ENCODE measurements at regions not wholly inside any gene's neighbourhood (a gene's known extent, or its start where the extent isn't known, plus 50 kb on each side); places are given as distances from the start of the nearest gene placed in this dataset.

DNA sequence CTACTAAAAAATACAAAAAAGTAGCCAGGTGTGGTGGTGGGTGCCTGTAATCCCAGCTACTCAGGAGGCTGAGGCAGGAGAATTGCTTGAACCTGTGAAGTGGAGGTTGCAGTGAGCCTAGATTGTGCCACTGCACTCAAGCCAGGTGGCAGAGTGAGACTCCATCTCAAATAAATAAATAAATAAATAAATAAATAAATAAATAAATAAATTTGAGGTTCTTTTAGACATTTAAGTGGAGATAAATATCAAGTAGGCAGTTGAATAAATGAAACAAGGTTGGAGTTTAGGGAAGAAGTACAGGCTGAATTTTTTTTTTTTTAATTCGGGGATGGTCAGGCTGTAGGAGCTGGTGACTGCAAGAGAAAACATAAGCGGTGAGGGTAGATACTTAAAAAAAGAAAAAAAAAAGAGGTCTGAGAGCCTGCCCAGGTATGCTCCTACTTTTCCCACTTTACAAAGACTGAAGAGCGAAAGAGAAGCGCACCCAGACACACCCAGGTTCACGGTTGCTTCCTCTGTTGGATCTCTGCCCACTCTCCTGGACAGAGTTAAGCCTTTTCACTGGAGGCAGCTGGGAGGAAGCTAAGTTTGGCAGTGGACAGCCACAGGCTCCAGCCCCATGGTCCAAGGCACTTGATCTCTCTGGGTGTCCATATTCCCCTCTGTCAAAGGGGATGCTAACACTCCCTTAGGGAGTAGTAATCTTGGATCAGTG lies 100.9 kb upstream of the PRDM1 start:
- no peaks in the 10 kb centered on the region for H4K20me1 ChIP-seq (ENCODE audit: control insufficient read depth, insufficient read depth, low read depth, low read length)
- H3K36me3 ChIP-seq (ENCODE audit: control insufficient read depth, low read length): no peaks in the 10 kb centered on the region
- no peak for TF ChIP-seq EZH2phosphoT487 (IDR thresholded peaks at IDR 0.05; ENCODE audit: borderline replicate concordance, low read length)
- TF ChIP-seq, protein P1, sequence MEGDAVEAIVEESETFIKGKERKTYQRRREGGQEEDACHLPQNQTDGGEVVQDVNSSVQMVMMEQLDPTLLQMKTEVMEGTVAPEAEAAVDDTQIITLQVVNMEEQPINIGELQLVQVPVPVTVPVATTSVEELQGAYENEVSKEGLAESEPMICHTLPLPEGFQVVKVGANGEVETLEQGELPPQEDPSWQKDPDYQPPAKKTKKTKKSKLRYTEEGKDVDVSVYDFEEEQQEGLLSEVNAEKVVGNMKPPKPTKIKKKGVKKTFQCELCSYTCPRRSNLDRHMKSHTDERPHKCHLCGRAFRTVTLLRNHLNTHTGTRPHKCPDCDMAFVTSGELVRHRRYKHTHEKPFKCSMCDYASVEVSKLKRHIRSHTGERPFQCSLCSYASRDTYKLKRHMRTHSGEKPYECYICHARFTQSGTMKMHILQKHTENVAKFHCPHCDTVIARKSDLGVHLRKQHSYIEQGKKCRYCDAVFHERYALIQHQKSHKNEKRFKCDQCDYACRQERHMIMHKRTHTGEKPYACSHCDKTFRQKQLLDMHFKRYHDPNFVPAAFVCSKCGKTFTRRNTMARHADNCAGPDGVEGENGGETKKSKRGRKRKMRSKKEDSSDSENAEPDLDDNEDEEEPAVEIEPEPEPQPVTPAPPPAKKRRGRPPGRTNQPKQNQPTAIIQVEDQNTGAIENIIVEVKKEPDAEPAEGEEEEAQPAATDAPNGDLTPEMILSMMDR (IDR thresholded peaks at IDR 0.05; ENCODE audit: low read depth, low read length, poor library complexity, severe bottlenecking): no peak
- no peak overlapping the region for H3K4me2 ChIP-seq (ENCODE audit: low read length)
- H3K27ac ChIP-seq (ENCODE audit: low read depth, low read length): no peak overlapping the region
- H3F3A ChIP-seq (ENCODE audit: control insufficient read depth, insufficient read depth): no peaks in the 10 kb centered on the region
- no peaks in the 10 kb centered on the region for H3K79me2 ChIP-seq (ENCODE audit: control insufficient read depth, low read length)
- no peaks in the 10 kb centered on the region for H3K9me3 ChIP-seq (ENCODE audit: control insufficient read depth, insufficient read depth, low read length)
- no peaks in the 10 kb centered on the region for H3K9me2 ChIP-seq (replicated peaks; ENCODE audit: control insufficient read depth, low read length)
- no peak overlapping the region for H3K4me3 ChIP-seq (ENCODE audit: low read length)
- H3K27me3 ChIP-seq (ENCODE audit: control insufficient read depth, low read length): peaks cover 16% of the 10 kb centered on the region
- H3K4me1 ChIP-seq (ENCODE audit: control insufficient read depth, low read length): no peaks in the 10 kb centered on the region

DNA sequence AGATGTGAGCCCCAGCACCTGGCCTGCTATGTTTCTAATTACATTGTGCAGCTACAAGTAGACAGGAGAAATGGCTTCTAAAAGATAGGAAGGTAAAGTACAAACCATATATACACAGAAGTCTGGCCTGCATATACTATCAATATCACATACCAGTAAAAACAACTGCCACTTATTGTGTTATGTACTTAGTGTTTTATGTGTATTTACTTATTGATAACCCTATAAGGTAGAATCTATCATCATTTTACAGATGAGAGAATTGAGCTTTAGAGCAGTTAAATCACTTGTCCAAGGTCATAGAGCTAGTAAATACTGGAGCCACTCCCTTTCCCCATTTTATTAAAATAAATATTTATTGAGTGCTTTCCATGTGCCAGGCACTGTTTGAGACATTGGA lies 102.4 kb upstream of the PRDM1 start:
- Histone ChIP-seq H3K4me2 (ENCODE audit: low read length) (no peak overlapping the region), H3K27me3 (ENCODE audit: control insufficient read depth, low read length) (peaks cover 11% of the 10 kb centered on the region), H3K27ac (ENCODE audit: low read depth, low read length) (no peak overlapping the region), H3K36me3 (ENCODE audit: control insufficient read depth, low read length) (no peaks in the 10 kb centered on the region), H3K4me1 (ENCODE audit: control insufficient read depth, low read length) (no peaks in the 10 kb centered on the region), H3F3A (ENCODE audit: control insufficient read depth, insufficient read depth) (no peaks in the 10 kb centered on the region), H3K79me2 (ENCODE audit: control insufficient read depth, low read length) (no peaks in the 10 kb centered on the region), H4K20me1 (ENCODE audit: control insufficient read depth, insufficient read depth, low read depth, low read length) (no peaks in the 10 kb centered on the region), H3K4me3 (ENCODE audit: low read length) (no peak overlapping the region), H3K9me3 (ENCODE audit: control insufficient read depth, insufficient read depth, low read length) (no peaks in the 10 kb centered on the region), H3K9me2 (replicated peaks; ENCODE audit: control insufficient read depth, low read length) (no peaks in the 10 kb centered on the region)
- TF ChIP-seq, protein P1 (IDR thresholded peaks at IDR 0.05; ENCODE audit: low read depth, low read length, poor library complexity, severe bottlenecking): no peak
- TF ChIP-seq EZH2phosphoT487 (IDR thresholded peaks at IDR 0.05; ENCODE audit: borderline replicate concordance, low read length): no peak

DNA sequence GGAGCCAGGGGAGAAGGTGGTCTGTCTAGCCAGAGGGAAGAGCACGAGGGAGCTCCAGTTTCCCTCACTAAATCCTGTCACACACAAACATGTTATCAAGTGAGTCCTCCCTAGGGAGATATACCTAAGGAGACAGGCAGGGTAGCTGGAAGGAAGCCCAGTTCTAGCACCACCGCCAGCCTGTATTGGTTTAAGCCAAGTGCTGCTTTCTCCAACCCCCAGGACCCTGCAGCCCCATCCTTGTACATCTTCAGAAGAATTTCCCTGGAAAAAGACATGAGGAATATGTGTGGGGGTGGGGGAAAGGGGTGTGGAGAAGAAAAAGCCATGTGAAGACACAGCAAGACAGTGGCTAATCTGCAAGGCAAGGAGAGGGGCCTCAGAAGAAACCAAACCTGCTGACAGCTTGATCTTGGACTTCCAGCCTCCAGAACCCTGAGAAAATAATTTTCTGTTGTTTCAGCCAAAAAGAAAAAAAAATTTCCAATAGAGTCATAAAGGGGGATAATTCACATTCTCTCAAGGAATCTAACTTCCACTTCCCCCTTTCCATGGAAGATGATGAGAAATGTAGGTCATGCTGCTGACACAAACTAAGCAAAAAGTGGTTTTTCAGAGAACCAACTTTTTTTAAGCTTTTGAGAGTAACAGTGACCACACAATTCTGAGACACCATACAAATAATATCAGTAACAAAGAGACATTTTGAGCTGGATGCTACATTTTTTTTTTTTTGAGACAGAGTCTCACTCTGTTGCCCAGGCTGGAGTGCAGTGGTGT lies 103.2 kb upstream of the PRDM1 start:
- Histone ChIP-seq H3K27ac (ENCODE audit: low read depth, low read length) (no peak overlapping the region), H3K79me2 (ENCODE audit: control insufficient read depth, low read length) (no peaks in the 10 kb centered on the region), H3K36me3 (ENCODE audit: control insufficient read depth, low read length) (no peaks in the 10 kb centered on the region), H3K4me1 (ENCODE audit: control insufficient read depth, low read length) (no peaks in the 10 kb centered on the region), H3K9me3 (ENCODE audit: control insufficient read depth, insufficient read depth, low read length) (no peaks in the 10 kb centered on the region), H3K4me3 (ENCODE audit: low read length) (no peak overlapping the region), H3K4me2 (ENCODE audit: low read length) (no peak overlapping the region), H3K9me2 (replicated peaks; ENCODE audit: control insufficient read depth, low read length) (no peaks in the 10 kb centered on the region), H3F3A (ENCODE audit: control insufficient read depth, insufficient read depth) (no peaks in the 10 kb centered on the region), H4K20me1 (ENCODE audit: control insufficient read depth, insufficient read depth, low read depth, low read length) (no peaks in the 10 kb centered on the region), H3K27me3 (ENCODE audit: control insufficient read depth, low read length) (peaks cover 9% of the 10 kb centered on the region)
- TF ChIP-seq, protein P1 (IDR thresholded peaks at IDR 0.05; ENCODE audit: low read depth, low read length, poor library complexity, severe bottlenecking): no peak
- no peak for TF ChIP-seq EZH2phosphoT487 (IDR thresholded peaks at IDR 0.05; ENCODE audit: borderline replicate concordance, low read length)

Measured in DOHH2 (cell line).